ENCODE measurements at regions not wholly inside any gene's neighbourhood (a gene's known extent, or its start where the extent isn't known, plus 50 kb on each side); places are given as distances from the start of the nearest gene placed in this dataset.

DNA sequence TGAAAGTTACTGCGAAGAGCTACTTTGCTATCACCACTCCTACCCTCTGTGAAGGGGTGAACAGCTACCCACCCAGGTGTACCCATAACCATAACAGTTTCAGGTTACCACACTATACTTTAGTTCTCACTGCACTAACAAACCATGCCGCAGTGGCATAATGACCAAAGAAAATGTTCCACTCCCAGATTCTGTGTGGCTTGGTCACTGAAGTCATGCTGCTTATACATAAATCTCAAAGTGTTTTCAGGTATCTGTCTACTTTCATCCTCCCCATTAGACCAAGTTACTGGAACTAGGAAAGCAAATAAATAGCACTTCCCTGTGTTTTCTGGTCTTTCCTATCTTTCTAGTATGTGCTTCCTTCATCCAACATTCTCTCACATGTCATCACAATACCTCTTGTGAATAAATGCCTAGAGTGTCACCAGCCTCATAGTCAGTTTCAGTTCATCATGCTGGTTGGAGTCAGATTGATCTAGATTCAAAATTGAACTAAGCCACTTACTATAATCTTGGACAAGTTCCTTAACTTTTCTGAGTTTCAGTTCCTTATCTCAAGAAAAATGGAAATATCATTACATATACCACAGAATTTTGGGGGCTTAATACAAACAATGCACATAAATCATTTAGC lies 293.6 kb downstream of the FSIP2 start:
- Histone ChIP-seq H3K4me3 (ENCODE audit: low read depth, low read length) (no peak overlapping the region), H3K36me3 (no peaks in the 10 kb centered on the region), H3K27me3 (ENCODE audit: insufficient read depth, low read depth, severe bottlenecking) (no peaks in the 10 kb centered on the region), H3K27ac (no peak overlapping the region), H3K9me3 (ENCODE audit: severe bottlenecking) (no peaks in the 10 kb centered on the region)
- TF ChIP-seq, protein P1, sequence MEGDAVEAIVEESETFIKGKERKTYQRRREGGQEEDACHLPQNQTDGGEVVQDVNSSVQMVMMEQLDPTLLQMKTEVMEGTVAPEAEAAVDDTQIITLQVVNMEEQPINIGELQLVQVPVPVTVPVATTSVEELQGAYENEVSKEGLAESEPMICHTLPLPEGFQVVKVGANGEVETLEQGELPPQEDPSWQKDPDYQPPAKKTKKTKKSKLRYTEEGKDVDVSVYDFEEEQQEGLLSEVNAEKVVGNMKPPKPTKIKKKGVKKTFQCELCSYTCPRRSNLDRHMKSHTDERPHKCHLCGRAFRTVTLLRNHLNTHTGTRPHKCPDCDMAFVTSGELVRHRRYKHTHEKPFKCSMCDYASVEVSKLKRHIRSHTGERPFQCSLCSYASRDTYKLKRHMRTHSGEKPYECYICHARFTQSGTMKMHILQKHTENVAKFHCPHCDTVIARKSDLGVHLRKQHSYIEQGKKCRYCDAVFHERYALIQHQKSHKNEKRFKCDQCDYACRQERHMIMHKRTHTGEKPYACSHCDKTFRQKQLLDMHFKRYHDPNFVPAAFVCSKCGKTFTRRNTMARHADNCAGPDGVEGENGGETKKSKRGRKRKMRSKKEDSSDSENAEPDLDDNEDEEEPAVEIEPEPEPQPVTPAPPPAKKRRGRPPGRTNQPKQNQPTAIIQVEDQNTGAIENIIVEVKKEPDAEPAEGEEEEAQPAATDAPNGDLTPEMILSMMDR (IDR thresholded peaks at IDR 0.05; ENCODE audit: low read depth, low read length), result no peak
- DNase-seq, result no peak

DNA sequence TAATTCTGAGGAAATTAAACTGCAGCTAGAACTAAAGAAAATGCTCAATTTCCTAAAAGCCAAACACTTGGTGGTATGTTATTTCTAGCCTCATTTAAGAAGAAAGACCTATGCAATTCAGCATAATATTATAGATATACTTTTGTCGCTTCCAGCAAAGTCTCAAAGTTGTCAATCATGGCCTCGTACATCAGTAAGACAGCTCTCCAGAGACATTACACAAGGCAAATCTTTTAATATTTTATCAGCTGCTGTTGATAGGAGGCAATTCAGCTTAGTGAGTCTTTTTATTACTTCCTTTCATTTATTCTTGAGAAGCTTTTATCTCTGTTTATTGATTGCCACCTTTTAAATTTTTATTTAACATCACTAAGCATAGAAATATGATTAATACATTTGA lies 294.3 kb downstream of the FSIP2 start:
- Histone ChIP-seq H3K27ac (no peak overlapping the region), H3K9me3 (ENCODE audit: severe bottlenecking) (no peaks in the 10 kb centered on the region), H3K36me3 (no peaks in the 10 kb centered on the region), H3K27me3 (ENCODE audit: insufficient read depth, low read depth, severe bottlenecking) (no peaks in the 10 kb centered on the region), H3K4me3 (ENCODE audit: low read depth, low read length) (no peak overlapping the region)
- DNase-seq, result no peak
- TF ChIP-seq, protein P1 (IDR thresholded peaks at IDR 0.05; ENCODE audit: low read depth, low read length), result no peak

DNA sequence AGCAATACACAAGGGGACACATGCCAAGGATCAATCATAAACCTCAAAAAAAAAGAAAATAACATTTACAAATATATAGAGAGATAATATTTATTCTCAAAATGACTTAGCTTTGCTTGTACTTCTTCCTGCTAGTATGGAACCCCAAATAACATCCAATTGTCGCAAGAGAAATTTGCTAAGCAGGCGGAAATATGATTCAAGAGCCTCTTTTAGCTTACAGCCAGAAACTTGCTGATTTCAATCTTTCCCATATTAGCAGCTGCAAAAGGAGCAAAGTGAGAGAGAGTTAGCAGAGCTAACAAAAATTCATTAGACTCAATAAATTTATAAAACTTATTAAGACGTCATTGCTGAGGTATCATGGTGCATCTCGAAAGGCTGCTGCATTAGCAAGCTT lies 294.9 kb downstream of the FSIP2 start:
- no peak overlapping the region for H3K27ac ChIP-seq
- no peaks in the 10 kb centered on the region for H3K36me3 ChIP-seq
- no peak for DNase-seq
- H3K9me3 ChIP-seq (ENCODE audit: severe bottlenecking), result no peaks in the 10 kb centered on the region
- no peak overlapping the region for H3K4me3 ChIP-seq (ENCODE audit: low read depth, low read length)
- no peaks in the 10 kb centered on the region for H3K27me3 ChIP-seq (ENCODE audit: insufficient read depth, low read depth, severe bottlenecking)
- TF ChIP-seq, protein P1 (IDR thresholded peaks at IDR 0.05; ENCODE audit: low read depth, low read length), result no peak

- Histone ChIP-seq H3K4me3 (ENCODE audit: low read depth, low read length) (no peak overlapping the region), H3K36me3 (no peaks in the 10 kb centered on the region), H3K27me3 (ENCODE audit: insufficient read depth, low read depth, severe bottlenecking) (no peaks in the 10 kb centered on the region), H3K9me3 (ENCODE audit: severe bottlenecking) (no peaks in the 10 kb centered on the region), H3K27ac (no peak overlapping the region)
- TF ChIP-seq, protein P1 (IDR thresholded peaks at IDR 0.05; ENCODE audit: low read depth, low read length), result no peak
- DNase-seq, result no peak
Observed at GRCh38 chr2:186036862-186037449, 298.4 kb downstream of the FSIP2 start.

- Histone ChIP-seq H3K9me3 (ENCODE audit: severe bottlenecking) (no peaks in the 10 kb centered on the region), H3K27me3 (ENCODE audit: insufficient read depth, low read depth, severe bottlenecking) (no peaks in the 10 kb centered on the region), H3K27ac (no peak overlapping the region), H3K4me3 (ENCODE audit: low read depth, low read length) (no peak overlapping the region), H3K36me3 (no peaks in the 10 kb centered on the region)
- TF ChIP-seq, protein P1 (IDR thresholded peaks at IDR 0.05; ENCODE audit: low read depth, low read length), result no peak
- DNase-seq, result no peak
Observed at GRCh38 chr2:186042207-186043028, 303.8 kb downstream of the FSIP2 start.
